MV-4-11 (cell line): ENCODE measurements at regions not wholly inside any gene's neighbourhood (a gene's known extent, or its start where the extent isn't known, plus 50 kb on each side); places are given as distances from the start of the nearest gene placed in this dataset.

Source experiments
- DNase-seq: peaks from one replicate; lab custom pipeline; 2025; lab: John Stamatoyannopoulos, UW

GRCh38 chr18:74023220-74023619, 124.4 kb downstream of the FBXO15 start:
- no peak for DNase-seq

- DNase-seq, result no peak
Measured at GRCh38 chr18:74019864-74020263, 127.8 kb downstream of the FBXO15 start.

- DNase-seq, result peak; percentile 70
Measured at GRCh38 chr18:74013955-74014354, 133.7 kb downstream of the FBXO15 start.

- DNase-seq, result no peak
Measured at GRCh38 chr18:74012954-74013630, 134.5 kb downstream of the FBXO15 start.

GRCh38 chr18:74006143-74006542, 141.5 kb downstream of the FBXO15 start:
- no peak for DNase-seq

- no peak for DNase-seq
Measured at GRCh38 chr18:74005320-74006109, 142.1 kb downstream of the FBXO15 start.

GRCh38 chr18:73992242-73993022, 155.2 kb downstream of the FBXO15 start:
- DNase-seq, result peak; percentile 84

- DNase-seq, result no peak
Measured at GRCh38 chr18:73991570-73991969, 156.1 kb downstream of the FBXO15 start.

- DNase-seq, result no peak
Measured at GRCh38 chr18:73990258-73990657, 157.4 kb downstream of the FBXO15 start.

- DNase-seq, result no peak
Measured at GRCh38 chr18:73987247-73987980, 160.2 kb downstream of the FBXO15 start.

- DNase-seq, result no peak
Measured at GRCh38 chr18:73986711-73987110, 160.9 kb downstream of the FBXO15 start.

- no peak for DNase-seq
Measured at GRCh38 chr18:73985855-73986625, 161.6 kb downstream of the FBXO15 start.

GRCh38 chr18:73983970-73984369, 163.7 kb downstream of the FBXO15 start:
- no peak for DNase-seq

GRCh38 chr18:73983496-73983895, 164.1 kb downstream of the FBXO15 start:
- DNase-seq, result no peak

GRCh38 chr18:73981796-73982195, 165.8 kb downstream of the FBXO15 start:
- DNase-seq, result no peak

GRCh38 chr18:73980289-73980979, 167.2 kb downstream of the FBXO15 start:
- DNase-seq, result no peak

GRCh38 chr18:73979742-73980141, 167.9 kb downstream of the FBXO15 start:
- DNase-seq, result no peak

- peak; percentile 81 for DNase-seq
Measured at GRCh38 chr18:73976433-73976832, 171.2 kb downstream of the FBXO15 start.

GRCh38 chr18:73975266-73975665, 172.4 kb downstream of the FBXO15 start:
- peak; percentile 86 for DNase-seq

GRCh38 chr18:73973972-73974371, 173.7 kb downstream of the FBXO15 start:
- DNase-seq, result peak; percentile 62

- no peak for DNase-seq
Measured at GRCh38 chr18:73966954-73967353, 180.7 kb downstream of the FBXO15 start.
